Posterior cingulate gyrus (tissue), 11 donors: ENCODE measurements at regions not wholly inside any gene's neighbourhood (a gene's known extent, or its start where the extent isn't known, plus 50 kb on each side); places are given as distances from the start of the nearest gene placed in this dataset.
"Not testable (repeated sequence)": the region's sequence is repeated elsewhere in the genome, so short reads cannot be mapped to it uniquely, and the experiment has no call there.

ENCODE experiments used
- DNase-seq, 10 donors: peaks; one replicate each; pipeline versions ENCODE4 v3.0.0 to v3.0.0-alpha.2; 2020 to 2021; ENCODE audit warnings: mixed read lengths in 3 of 10
- intact Hi-C: fragments of 100-400 bp; cut with DNase I; formaldehyde crosslinking; loops from one replicate; pipeline ENCODE4 v1.15.1; 2023

- no peak for DNase-seq
- intact Hi-C loops = no loop called here
Measured at GRCh38 chr7:80302636-80303035, 168.0 kb downstream of the GNAI1 start.

DNA sequence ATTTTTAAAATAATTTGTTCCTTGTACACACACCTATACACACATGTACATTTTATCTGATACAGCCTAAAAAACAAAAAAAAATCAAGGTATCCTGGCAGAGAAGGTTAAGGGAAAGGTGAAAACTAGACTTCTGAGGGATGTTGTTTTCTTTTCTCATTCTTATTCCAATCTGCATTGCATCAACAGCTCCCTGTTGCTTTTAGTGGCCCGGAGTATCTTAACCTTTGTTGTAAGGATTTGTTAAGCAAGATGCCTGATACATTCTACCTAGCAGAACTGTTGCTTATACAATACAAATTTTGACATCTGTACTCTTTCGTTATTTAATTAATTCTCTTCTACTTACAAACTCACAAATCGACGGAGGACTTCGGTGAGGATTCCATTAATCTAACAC, 167.4 kb downstream of the GNAI1 start:
- intact Hi-C loops = no loop called here

GRCh38 chr7:80298201-80298600, 163.6 kb downstream of the GNAI1 start:
- DNase-seq = no peak
- intact Hi-C loops = no loop called here

More for the DNA sequence above, 167.4 kb downstream of the GNAI1 start:
- DNase-seq = no peak

DNA sequence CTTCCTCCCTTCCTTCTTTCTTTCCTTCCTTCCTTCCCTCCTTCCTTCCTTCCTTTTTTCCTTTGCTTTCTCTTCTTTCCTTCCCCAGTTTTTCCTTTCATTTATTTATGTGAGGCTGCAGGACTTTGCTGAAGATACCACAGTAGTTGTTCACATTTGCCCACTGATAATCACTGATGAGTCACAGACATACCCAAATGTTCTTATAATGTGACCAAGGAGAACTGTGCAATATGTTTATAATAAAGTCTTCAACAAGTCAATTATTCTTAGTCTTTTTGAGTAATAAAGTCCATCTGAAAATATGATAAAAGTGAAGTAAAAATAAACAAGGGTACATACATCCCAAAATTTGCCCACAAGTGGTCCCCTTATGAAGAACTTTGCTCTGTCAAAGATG, 159.7 kb downstream of the GNAI1 start:
- DNase-seq = no peak
- intact Hi-C loops = no loop called here

DNA sequence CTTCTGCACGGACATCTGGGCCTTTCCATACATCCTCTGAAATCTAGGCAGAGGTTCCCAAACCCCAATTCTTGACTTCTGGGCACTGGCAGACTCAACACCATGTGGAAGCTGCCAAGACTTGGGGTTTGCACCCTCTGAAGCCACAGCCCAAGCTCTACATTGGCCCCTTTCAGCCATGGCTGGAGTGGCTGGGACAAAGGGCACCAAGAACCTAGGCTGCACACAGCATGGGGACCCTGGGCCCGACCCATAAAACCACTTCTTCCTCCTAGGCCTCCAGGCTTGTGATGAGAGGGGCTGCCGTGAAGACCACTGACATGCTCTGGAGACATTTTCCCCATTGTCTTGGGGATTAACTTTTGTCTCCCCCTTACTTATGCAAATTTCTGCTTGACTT, 158.0 kb downstream of the GNAI1 start:
- DNase-seq = peak in 1 of 10 donors; percentile 54
- intact Hi-C loops = not testable (repeated sequence)

- intact Hi-C loops = loop anchor here (2.0 to 10.0 kb wide), 3 partner anchors 154 to 228 kb away; partner anchors contain the start of gene GNAI1
- DNase-seq = peak in 5 of 10 donors; percentile 28 to 85 (median 49)
Measured at GRCh38 chr7:80288175-80289122, 153.8 kb downstream of the GNAI1 start.

GRCh38 chr7:80287400-80288174, 153.0 kb downstream of the GNAI1 start:
- intact Hi-C loops = loop anchor here (2.0 to 10.0 kb wide), 3 partner anchors 153 to 227 kb away; partner anchors contain the start of gene GNAI1
- DNase-seq = no peak

DNA sequence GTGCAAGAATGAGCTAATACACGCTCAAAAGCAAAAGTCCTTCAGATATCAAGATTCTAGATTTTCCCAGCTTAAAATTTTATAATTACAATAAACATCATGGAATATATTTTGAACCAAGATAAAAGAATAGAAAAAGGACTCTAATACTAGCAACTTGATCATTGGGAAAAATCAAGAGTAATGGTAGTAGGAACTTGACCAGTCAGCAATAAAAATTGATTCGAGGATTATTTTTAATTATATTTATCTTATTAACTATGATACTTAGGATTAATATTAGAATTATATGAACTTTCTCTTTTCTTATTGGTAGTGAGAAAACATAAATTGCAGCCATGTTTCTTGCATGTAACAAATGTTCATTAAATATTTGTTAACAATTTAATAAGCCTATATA, 152.0 kb downstream of the GNAI1 start:
- no peak for DNase-seq
- intact Hi-C loops = loop anchor here (10.0 kb wide), 1 partner anchor 192 kb away; no protein-coding TSS in a partner anchor

DNA sequence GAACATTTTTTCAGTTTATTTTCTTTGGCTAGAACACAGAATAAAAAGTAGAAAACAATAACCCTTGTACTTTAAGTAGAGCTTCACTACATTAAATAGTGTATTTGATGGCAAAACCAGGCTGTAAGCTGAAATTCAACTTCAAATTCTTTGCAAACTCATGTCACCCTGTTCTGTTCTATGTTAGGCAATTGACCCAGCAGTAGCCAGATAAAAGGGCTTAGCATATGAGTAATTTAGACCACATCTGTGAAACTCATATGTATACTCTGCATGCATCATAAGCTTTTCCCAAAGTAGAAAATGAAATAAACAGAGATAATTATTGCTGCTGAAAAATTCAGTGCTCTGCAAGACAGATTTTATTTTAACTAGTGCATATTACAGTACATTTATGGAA, 150.2 kb downstream of the GNAI1 start:
- no peak for DNase-seq
- intact Hi-C loops = loop anchor here (10.0 kb wide), 1 partner anchor 190 kb away; no protein-coding TSS in a partner anchor

GRCh38 chr7:80279760-80280159, 145.1 kb downstream of the GNAI1 start:
- intact Hi-C loops = loop anchor here (10.0 kb wide), 1 partner anchor 185 kb away; no protein-coding TSS in a partner anchor
- DNase-seq = no peak

DNA sequence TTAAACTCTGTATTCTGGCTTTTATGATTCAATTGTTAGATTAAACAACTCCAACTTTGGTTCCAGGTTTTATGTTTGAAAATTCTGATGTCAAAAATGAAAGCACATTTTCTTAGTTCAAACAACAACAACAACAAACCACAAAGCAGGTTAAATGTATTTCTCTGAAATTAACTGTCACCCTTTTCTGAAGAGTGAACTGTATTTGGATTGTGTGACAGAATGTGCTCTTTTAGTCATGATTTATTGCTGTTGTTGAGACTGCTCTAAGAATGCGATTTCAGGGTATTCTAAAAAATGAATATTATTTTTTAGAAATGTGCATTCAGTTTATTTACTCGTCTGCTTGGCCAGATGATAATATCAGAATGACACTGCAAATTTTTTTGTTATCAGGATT, 144.1 kb downstream of the GNAI1 start:
- intact Hi-C loops = no loop called here
- no peak for DNase-seq

GRCh38 chr7:80277434-80278427, 143.1 kb downstream of the GNAI1 start:
- intact Hi-C loops = no loop called here
- DNase-seq = no peak
